HG02642 (cell line): ENCODE measurements at regions not wholly inside any gene's neighbourhood (a gene's known extent, or its start where the extent isn't known, plus 50 kb on each side); places are given as distances from the start of the nearest gene placed in this dataset.
A peak's percentile ranks its signal among the peaks of the same experiment; 100 is the strongest.

Experiments used
- ATAC-seq: cut with Tn5 transposase; IDR thresholded peaks from one replicate; pipeline ENCODE4 v1.9.1; 2021; ENCODE audit warnings: mild to moderate bottlenecking; ENCODE audit not compliant: unreplicated experiment, poor library complexity

GRCh38 chr5:82358457-82358856, 80.3 kb upstream of the RPS23 start:
- ATAC-seq, result no peak

DNA sequence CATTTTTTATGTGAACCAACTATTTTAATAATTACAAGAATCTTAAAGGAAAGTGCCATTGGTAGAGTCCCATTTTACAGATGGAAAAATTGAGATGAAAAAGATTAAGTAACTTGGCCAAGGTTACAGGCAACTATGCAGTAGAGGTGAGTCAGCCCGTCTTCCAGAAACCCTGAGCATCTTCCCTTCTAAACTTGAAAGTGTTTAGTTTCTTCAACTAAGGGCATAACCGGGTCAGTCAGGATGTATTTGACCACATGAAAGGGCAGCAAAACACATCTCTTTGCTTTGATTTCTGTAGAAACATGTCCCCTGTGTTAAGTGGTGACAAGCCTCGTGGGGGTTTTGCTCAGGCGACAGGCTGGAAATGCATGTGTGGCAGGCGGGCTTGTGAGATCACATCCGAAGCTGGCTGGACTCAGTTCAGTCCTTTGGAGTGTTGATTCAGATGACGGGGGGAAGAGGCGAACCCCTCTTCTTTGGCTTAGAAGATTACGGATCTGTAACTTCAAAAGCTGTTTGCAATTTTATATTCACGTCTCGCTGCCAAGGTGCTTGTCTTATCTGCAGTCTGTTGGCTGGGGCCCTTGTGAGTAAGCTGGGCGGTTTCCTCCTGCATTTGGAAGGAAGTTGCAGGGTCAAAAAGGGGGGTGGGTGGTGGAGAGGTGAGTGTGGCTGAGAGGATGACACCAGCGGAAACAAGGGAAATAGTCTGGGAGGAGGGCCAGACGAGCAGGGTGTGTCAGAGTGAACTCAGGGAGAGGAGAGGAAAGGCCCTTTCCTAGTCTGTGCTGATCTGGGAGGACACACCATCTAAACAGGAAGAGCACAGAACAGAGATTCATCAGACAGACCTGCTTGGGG, 78.9 kb upstream of the RPS23 start:
- peak; percentile 62 for ATAC-seq

GRCh38 chr5:82356021-82356420, 77.9 kb upstream of the RPS23 start:
- ATAC-seq, result no peak

DNA sequence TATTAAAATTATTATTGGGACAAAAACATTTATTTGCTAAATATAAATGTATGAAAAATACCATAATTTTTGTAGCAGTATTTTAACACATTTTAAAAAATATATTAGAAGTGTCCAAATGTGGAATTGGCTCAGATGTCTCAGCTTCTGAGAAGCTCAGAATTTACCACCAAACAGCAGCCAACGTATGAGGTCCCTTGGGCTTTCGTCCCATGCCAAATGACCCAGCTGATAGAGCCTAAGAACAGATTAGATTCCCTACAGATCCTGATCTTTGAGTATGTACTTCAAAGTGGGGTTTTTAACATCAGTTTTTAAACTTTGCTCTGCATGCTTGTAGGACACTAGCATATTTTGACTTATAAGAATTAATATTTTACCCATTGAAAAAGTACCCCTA, 77.3 kb upstream of the RPS23 start:
- ATAC-seq, result no peak

- no peak for ATAC-seq
Observed at GRCh38 chr5:82355053-82355452, 76.9 kb upstream of the RPS23 start.

GRCh38 chr5:82354543-82354942, 76.4 kb upstream of the RPS23 start:
- no peak for ATAC-seq

DNA sequence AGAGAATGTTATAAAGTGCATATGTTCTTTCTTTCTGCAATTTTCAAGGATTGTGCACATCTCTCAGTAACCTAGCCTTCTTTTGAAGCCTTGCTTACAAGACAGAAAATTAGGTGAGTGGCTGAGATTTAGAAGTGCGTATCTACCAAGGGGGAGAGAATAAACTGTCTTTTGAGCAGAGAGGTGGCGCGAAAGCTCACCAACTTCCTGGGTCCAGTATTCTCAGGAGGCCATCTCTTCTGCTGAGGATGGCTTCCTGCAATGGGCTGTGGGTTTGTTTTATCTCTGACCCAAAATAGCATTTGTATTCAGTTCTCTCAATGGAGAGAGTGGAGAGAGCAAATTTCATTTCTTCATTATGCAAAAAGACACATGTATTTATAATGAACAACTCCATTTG, 75.4 kb upstream of the RPS23 start:
- no peak for ATAC-seq

DNA sequence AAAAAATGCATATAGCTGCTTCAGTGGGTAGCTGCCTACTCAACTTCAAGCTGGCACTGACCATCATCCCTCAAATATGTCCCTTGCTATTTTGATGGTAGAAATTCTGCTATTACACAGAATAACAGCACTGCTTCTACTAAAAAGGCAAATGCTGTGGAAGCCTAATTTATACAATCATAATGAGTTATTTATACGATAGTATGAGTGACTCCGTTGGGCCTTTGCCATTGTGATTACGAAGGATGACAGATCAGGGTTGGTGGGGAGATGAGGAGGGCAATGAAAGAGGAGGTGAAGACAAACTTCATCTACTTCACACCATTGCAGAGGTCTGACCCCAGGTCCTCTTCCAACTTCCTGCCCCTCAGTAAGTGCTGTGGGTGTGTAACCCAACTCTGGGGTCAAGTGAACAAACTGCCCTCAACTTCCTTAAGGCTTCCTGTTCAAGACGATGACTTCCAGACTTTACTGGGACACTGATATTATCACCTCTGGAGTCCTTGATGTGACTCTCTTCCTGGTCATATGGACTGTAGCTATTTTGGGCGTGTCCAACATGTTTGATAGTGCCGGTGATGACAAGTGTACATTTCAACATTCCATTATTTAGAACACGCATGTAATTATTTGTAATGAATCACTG, 74.1 kb upstream of the RPS23 start:
- no peak for ATAC-seq

- peak; percentile 77 for ATAC-seq
Observed at GRCh38 chr5:82351754-82352145, 73.6 kb upstream of the RPS23 start.

- ATAC-seq, result no peak
Observed at GRCh38 chr5:82351297-82351696, 73.1 kb upstream of the RPS23 start.

GRCh38 chr5:82349652-82350051, 71.5 kb upstream of the RPS23 start:
- ATAC-seq, result no peak

- ATAC-seq, result no peak
Observed at GRCh38 chr5:82348784-82349425, 70.8 kb upstream of the RPS23 start.

DNA sequence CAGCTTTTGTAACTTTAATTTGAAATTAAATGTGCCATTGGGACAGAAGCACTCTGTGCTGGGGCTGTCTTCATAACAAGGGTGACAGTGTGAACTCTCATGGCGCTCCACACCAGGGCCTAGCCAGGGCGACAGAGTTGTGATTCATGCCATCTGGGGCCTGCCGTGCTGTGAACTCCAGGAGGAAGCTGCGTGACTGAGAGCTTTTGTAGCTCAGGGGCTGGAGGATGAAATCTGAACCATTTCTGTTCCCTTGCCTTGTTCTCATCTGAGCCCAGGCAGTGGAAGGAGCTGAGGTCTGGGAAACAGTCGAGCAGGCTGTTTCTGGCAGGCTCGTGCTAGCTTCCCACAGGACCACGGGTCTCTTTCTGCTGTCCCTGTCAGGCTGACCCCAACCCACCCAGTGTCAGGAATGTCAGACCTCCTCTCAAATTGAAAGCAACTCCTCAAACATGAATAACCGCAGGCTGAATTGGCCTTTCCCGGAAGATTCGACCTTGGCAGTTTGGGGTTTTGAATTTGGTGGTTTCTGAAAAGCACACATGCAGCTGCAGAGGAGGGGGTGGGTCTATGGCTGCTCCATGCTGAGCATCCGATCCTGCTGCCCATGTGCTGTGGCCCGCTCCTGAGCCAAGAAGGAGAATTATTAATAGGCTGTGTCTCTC, 69.2 kb upstream of the RPS23 start:
- ATAC-seq, result no peak

DNA sequence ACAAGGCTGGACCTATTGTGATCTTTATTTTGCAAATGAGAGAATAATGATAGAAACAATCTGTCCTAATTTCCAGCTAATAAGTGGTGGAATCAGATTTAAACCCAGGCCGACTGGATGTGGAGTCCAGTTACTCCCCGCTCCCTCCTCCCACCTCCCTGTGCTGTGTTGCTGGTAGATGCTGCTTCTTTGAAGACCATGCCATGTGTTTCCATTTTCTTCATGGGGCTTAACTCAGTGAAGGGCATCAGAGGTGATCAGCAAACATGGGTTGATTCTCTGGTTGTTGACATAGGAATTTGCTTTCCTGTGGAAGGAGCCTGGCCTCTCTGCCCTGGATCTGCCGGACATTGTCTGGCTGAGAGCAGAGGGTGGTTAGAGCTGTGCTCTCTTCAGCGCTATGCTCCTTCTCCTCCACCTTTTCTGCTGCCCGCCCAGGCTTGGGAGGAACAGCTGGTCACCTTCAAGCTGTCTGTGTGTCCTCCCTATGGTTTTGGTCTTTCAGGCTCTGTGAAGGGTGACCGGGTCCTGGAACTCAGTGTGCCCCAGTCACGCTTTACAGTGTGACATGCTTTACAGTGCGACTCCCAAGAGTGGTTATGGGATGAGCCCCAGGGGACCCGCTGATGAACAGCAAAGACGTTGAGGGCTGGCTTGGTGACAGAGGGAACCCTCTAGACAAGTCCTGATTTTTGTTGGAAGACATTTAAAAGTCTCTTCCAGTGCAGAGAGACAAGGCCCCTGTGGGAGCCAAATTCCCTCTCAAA, 68.4 kb upstream of the RPS23 start:
- ATAC-seq, result no peak

GRCh38 chr5:82345108-82345507, 67.0 kb upstream of the RPS23 start:
- no peak for ATAC-seq

- ATAC-seq, result no peak
Observed at GRCh38 chr5:82341325-82341724, 63.2 kb upstream of the RPS23 start.

DNA sequence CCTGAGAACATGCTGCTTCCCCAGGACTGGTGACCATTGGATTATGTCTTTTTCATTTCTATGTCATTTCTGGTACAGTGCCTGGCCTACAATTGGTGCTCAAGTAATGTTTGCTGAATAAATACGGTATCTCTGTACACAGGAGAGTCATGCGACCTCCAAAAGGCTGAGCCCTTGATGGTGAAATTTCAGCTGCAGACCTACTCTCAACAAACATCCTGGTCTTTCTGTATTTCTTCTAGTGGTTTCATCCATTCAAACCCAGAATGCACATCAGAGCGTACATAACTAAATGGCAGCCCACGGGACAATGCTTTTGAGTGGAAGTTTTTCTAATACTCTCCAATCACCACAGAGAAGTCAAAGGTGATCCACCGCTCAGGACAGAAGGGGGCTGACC, 62.6 kb upstream of the RPS23 start:
- ATAC-seq, result no peak

DNA sequence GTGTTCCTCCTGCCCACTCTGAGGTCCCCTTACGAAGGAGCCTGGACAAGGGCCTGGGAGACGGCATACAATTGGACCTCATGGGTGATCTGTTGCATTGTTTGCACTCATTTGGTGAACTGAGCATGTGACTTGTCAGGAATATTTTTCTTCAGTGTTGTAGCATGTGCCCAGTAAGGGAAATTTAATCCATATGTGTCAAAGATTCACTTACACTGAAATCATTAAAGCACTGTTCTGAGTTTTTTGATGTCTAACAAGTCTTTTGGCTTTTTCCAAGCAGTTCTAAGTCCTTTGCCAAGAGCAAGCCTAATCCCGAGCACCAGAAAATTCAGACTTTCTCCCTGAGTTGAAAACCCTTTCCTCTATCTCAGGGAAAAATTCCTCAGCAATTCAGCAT, 61.6 kb upstream of the RPS23 start:
- ATAC-seq, result no peak

DNA sequence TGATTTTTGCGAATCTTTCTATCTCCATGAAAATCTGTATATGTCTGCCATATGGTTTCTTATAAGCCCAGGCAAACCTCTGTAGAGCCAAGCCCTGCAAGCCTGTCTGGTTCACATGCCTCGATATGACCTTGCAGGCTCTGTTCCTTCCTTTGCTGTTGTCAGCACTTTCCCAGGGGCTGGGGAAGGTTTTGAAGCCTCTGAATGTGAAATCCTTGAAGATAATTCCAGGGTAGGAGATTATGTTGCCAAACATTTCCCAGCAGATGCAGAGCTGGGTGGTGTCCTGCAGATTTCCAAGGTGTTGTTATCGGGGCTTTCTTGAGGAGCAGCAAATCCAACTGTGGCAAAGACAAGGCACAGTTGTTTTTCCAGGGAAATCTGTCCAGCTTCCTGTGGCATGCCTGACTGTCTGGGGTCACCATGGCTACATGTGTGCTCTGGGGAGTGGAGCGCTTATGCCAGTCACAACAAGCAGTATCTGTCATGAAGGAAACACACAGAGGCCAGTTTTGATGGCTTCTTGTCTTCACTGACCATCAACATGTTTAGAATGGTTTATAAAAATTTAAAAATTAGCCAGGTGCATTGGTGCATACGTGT, 60.7 kb upstream of the RPS23 start:
- ATAC-seq, result no peak

DNA sequence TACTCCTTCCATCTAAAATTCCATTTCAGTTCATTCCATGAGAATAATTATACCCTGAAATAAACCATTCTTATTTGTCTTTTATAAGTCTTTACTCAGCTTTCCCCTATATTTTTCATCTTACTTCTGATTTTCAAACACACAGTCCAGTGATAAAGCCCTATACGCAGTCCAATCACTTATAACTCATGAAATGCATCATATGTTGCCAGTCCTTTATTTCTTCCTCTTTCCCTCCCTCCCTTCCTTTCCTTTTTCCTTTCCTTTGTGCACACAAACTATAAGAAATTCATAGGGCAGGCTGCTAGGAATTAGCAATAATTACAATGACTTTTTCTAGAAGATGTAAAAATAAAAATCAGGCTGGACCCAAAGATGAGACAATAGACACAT, 58.8 kb upstream of the RPS23 start:
- no peak for ATAC-seq
